NCI-H2171 (cell line): ENCODE measurements at regions not wholly inside any gene's neighbourhood (a gene's known extent, or its start where the extent isn't known, plus 50 kb on each side); places are given as distances from the start of the nearest gene placed in this dataset.
"Not testable (repeated sequence)": the region's sequence is repeated elsewhere in the genome, so short reads cannot be mapped to it uniquely, and the experiment has no call there.

Source experiments
- DNase-seq: peaks from one replicate; lab custom pipeline; 2025; lab: John Stamatoyannopoulos, UW

- DNase-seq: no peak
Measured at GRCh38 chr11:38155856-38156255, 1557.8 kb upstream of the RAG2 start.

GRCh38 chr11:38153985-38154384, 1555.9 kb upstream of the RAG2 start:
- no peak for DNase-seq

GRCh38 chr11:38143852-38144251, 1545.8 kb upstream of the RAG2 start:
- DNase-seq: no peak

GRCh38 chr11:38138972-38139371, 1540.9 kb upstream of the RAG2 start:
- no peak for DNase-seq

GRCh38 chr11:38136887-38137286, 1538.9 kb upstream of the RAG2 start:
- DNase-seq: no peak

- DNase-seq: no peak
Measured at GRCh38 chr11:38131535-38131934, 1533.5 kb upstream of the RAG2 start.

- DNase-seq: no peak
Measured at GRCh38 chr11:38130976-38131375, 1532.9 kb upstream of the RAG2 start.

GRCh38 chr11:38130514-38130913, 1532.5 kb upstream of the RAG2 start:
- DNase-seq: no peak

- DNase-seq: no peak
Measured at GRCh38 chr11:38123673-38124072, 1525.6 kb upstream of the RAG2 start.

GRCh38 chr11:38116616-38117015, 1518.6 kb upstream of the RAG2 start:
- not testable (repeated sequence) for DNase-seq

- DNase-seq: not testable (repeated sequence)
Measured at GRCh38 chr11:38115381-38115780, 1517.3 kb upstream of the RAG2 start.

GRCh38 chr11:38100836-38101462, 1502.9 kb upstream of the RAG2 start:
- DNase-seq: no peak

GRCh38 chr11:38095268-38095667, 1497.2 kb upstream of the RAG2 start:
- DNase-seq: no peak

GRCh38 chr11:38089726-38090125, 1491.7 kb upstream of the RAG2 start:
- DNase-seq: no peak

- no peak for DNase-seq
Measured at GRCh38 chr11:38060920-38061319, 1462.9 kb upstream of the RAG2 start.

- no peak for DNase-seq
Measured at GRCh38 chr11:38060136-38060535, 1462.1 kb upstream of the RAG2 start.

GRCh38 chr11:38046571-38047135, 1448.6 kb upstream of the RAG2 start:
- no peak for DNase-seq

- no peak for DNase-seq
Measured at GRCh38 chr11:38043060-38043459, 1445.0 kb upstream of the RAG2 start.

GRCh38 chr11:38038777-38039176, 1440.7 kb upstream of the RAG2 start:
- no peak for DNase-seq

GRCh38 chr11:38019072-38019775, 1421.2 kb upstream of the RAG2 start:
- no peak for DNase-seq

- DNase-seq: no peak
Measured at GRCh38 chr11:38014405-38014804, 1416.4 kb upstream of the RAG2 start.

GRCh38 chr11:38013157-38013556, 1415.1 kb upstream of the RAG2 start:
- DNase-seq: no peak

- no peak for DNase-seq
Measured at GRCh38 chr11:38011496-38011895, 1413.5 kb upstream of the RAG2 start.

- no peak for DNase-seq
Measured at GRCh38 chr11:38009932-38010331, 1411.9 kb upstream of the RAG2 start.
